Astrocyte of the spinal cord (primary cell): ENCODE measurements at regions not wholly inside any gene's neighbourhood (a gene's known extent, or its start where the extent isn't known, plus 50 kb on each side); places are given as distances from the start of the nearest gene placed in this dataset.
"Not testable (repeated sequence)": the region's sequence is repeated elsewhere in the genome, so short reads cannot be mapped to it uniquely, and the experiment has no call there.

Experiments used
- DNase-seq: peaks from one replicate; pipeline ENCODE4 v3.0.0; 2011; ENCODE audit warnings: low read depth, low spot score
- H3K4me3 ChIP-seq: 2 replicates; pipeline ENCODE4 v1.5.1; 2011; ENCODE audit warnings: low read depth, mild to moderate bottlenecking, low read length, moderate library complexity
- CTCF ChIP-seq: IDR thresholded peaks from 2 replicates; pipeline ENCODE4 v1.5.1; 2012; ENCODE audit warnings: low read depth, mild to moderate bottlenecking, low read length, inconsistent platforms
- in situ Hi-C: cut with HindIII; loops from 2 replicates; pipeline ENCODE4 v1.10.0; 2017; ENCODE audit warnings: low sequenced_read_pairs

- H3K4me3 ChIP-seq, result no peak overlapping the region
- in situ Hi-C loops, result no loop called here
- TF ChIP-seq CTCF, result no peak
- no peak for DNase-seq
These were observed 648.4 kb downstream of the ETS1 start for GRCh38 chr11:127939000-127939399.

- no peak for TF ChIP-seq CTCF
- no peak overlapping the region for H3K4me3 ChIP-seq
- in situ Hi-C loops, result no loop called here
- DNase-seq, result no peak
These were observed 652.3 kb downstream of the ETS1 start for GRCh38 chr11:127935081-127935480.

- DNase-seq, in situ Hi-C loops, H3K4me3 ChIP-seq: not testable (repeated sequence)
These were observed 653.4 kb downstream of the ETS1 start for GRCh38 chr11:127933961-127934360.

GRCh38 chr11:127931803-127932202 lies 655.6 kb downstream of the ETS1 start:
- in situ Hi-C loops, result no loop called here
- DNase-seq, result no peak
- H3K4me3 ChIP-seq, result no peak overlapping the region
- no peak for TF ChIP-seq CTCF

GRCh38 chr11:127926721-127927120 lies 660.6 kb downstream of the ETS1 start:
- in situ Hi-C loops, result no loop called here
- DNase-seq, result no peak
- no peak for TF ChIP-seq CTCF
- no peak overlapping the region for H3K4me3 ChIP-seq

GRCh38 chr11:127925475-127925874 lies 661.9 kb downstream of the ETS1 start:
- in situ Hi-C loops, result no loop called here
- no peak for TF ChIP-seq CTCF
- H3K4me3 ChIP-seq, result no peak overlapping the region
- peak; percentile 23 for DNase-seq

GRCh38 chr11:127919206-127920000 lies 668.0 kb downstream of the ETS1 start:
- in situ Hi-C loops, result no loop called here
- TF ChIP-seq CTCF, result no peak
- H3K4me3 ChIP-seq, result no peak overlapping the region
- DNase-seq, result peak; percentile 84
